Activated CD4-positive, alpha-beta T cell treated with anti-CD3 and anti-CD28 coated beads, Interleukin-2, amount 10 ng/mL, durations not matched to agents 24 days and 14 days (primary cell): ENCODE measurements at regions not wholly inside any gene's neighbourhood (a gene's known extent, or its start where the extent isn't known, plus 50 kb on each side); places are given as distances from the start of the nearest gene placed in this dataset.
"Not testable (repeated sequence)": the region's sequence is repeated elsewhere in the genome, so short reads cannot be mapped to it uniquely, and the experiment has no call there.

ENCODE experiments used
- DNase-seq: peaks from one replicate; pipeline ENCODE4 v3.0.0; 2022
- H3K27ac Mint-ChIP-seq: one replicate; pipeline ENCODE4 v1.8.0; 2022; ENCODE audit warnings: mild to moderate bottlenecking, mixed read lengths
- H3K27me3 Mint-ChIP-seq: one replicate; pipeline ENCODE4 v1.8.0; 2022; ENCODE audit warnings: mixed read lengths
- H3K36me3 Mint-ChIP-seq: one replicate; pipeline ENCODE4 v1.8.0; 2022; ENCODE audit warnings: low read depth, mild to moderate bottlenecking, mixed read lengths
- H3K4me1 Mint-ChIP-seq: one replicate; pipeline ENCODE4 v1.8.0; 2021; ENCODE audit warnings: mixed read lengths
- H3K4me3 Mint-ChIP-seq: one replicate; pipeline ENCODE4 v1.8.0; 2022; ENCODE audit warnings: mild to moderate bottlenecking, moderate library complexity, mixed read lengths
- H3K9me3 Mint-ChIP-seq: one replicate; pipeline ENCODE4 v1.8.0; 2021; ENCODE audit warnings: mixed read lengths
- intact Hi-C: fragments of 100-400 bp; cut with micrococcal nuclease; formaldehyde crosslinking; loops from one replicate; pipeline ENCODE4 v1.15.1; 2023

GRCh38 chr6:144469144-144469575 is 184.0 kb downstream of the UTRN start:
- peaks cover 22% of the 10 kb centered on the region for H3K4me1 Mint-ChIP-seq
- H3K27me3 Mint-ChIP-seq = no peaks in the 10 kb centered on the region
- no peaks in the 10 kb centered on the region for H3K9me3 Mint-ChIP-seq
- peak overlapping the region; percentile 74 for H3K4me3 Mint-ChIP-seq
- DNase-seq = no peak
- H3K27ac Mint-ChIP-seq = peak overlapping the region; percentile 90
- H3K36me3 Mint-ChIP-seq = peaks cover 49% of the 10 kb centered on the region
- intact Hi-C loops = loop anchor here (1.0 to 5.0 kb wide), 5 partner anchors 9 to 1627 kb away; partner anchors contain the start of gene UTRN

DNA sequence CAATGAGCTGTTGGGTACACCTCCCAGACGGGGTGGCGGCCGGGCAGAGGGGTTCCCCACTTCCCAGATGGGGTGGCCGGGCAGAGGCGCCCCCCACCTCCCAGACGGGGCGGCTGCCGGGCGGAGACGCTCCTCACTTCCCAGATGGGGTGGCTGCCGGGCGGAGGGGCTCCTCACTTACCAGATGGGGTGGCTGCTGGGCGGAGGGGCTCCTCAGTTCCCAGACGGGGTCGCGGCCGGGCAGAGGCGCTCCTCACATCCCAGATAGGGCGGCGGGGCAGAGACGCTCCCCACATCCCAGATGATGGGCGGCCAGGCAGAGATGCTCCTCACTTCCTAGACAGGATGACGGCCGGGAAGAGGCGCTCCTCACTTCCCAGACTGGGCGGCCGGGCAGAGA is 185.1 kb downstream of the UTRN start:
- H3K27ac Mint-ChIP-seq, H3K9me3 Mint-ChIP-seq, H3K4me3 Mint-ChIP-seq, intact Hi-C loops, H3K27me3 Mint-ChIP-seq, DNase-seq: not testable (repeated sequence)
- H3K36me3 Mint-ChIP-seq = peaks cover 49% of the 10 kb centered on the region
- peaks cover 25% of the 10 kb centered on the region for H3K4me1 Mint-ChIP-seq

DNA sequence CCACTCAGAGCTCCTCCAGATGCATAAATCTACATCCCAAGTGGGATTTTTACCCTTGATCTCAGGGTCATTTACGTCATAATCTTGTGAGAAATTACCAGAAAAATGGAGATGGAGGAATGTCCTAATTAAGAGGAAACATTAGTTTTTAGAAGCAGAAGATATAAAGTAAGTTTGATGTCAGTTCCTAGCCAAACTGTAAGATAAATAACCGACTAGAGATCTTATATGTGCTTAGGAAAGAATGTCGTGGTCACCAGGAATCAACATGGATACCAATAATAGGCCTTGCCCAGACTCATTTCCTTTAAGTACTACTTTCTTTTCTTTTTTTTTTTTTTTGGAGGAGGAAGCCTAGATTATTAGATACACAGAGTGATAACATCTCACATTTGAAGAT is 186.9 kb downstream of the UTRN start:
- Mint-ChIP-seq H3K27me3 (no peaks in the 10 kb centered on the region), H3K27ac (no peak overlapping the region), H3K36me3 (peaks cover 54% of the 10 kb centered on the region), H3K9me3 (no peaks in the 10 kb centered on the region), H3K4me3 (no peak overlapping the region), H3K4me1 (peaks cover 30% of the 10 kb centered on the region)
- intact Hi-C loops = no loop called here
- DNase-seq = no peak

DNA sequence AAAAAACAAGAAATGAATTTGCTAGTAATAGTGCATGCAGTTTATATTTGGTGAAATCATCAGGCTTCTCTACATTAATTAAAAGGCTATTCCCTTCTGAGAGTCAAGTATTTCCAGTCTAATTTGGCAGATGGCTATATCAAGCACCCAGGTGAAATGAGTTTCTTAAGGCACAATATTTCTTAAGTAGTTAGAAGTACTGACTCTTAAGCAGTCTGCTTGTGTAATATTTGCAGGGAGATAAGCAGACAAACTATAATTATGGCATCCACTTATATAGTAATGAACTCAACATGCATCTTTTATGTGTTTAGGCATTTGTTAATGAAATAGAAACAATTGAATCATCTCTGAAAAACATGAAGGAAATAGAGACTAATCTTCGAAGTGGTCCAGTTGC is 189.2 kb downstream of the UTRN start:
- H3K27ac Mint-ChIP-seq = no peak overlapping the region
- no peaks in the 10 kb centered on the region for H3K27me3 Mint-ChIP-seq
- peaks cover 12% of the 10 kb centered on the region for H3K4me1 Mint-ChIP-seq
- H3K9me3 Mint-ChIP-seq = no peaks in the 10 kb centered on the region
- no peak for DNase-seq
- H3K4me3 Mint-ChIP-seq = no peak overlapping the region
- H3K36me3 Mint-ChIP-seq = peaks cover 44% of the 10 kb centered on the region
- intact Hi-C loops = no loop called here

DNA sequence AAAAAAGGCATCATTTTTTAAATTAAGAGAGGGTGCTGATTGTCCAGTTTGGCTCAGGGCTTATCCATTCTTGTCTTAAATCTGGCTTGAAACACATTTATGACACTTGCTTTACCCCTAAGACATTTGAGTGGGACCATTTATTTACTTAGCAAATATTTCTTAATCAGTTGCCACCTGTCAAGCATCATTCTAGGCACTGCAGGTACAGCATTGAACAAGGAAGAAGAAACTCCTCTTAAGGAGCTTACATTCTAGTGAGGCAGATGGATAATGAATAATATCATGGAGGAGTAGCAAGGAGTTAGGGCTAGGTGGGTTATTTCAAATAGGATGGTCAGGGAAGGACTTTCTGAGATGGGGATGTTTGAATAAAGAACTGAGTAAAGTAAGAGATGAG is 189.8 kb downstream of the UTRN start:
- Mint-ChIP-seq H3K4me1 (peaks cover 9% of the 10 kb centered on the region), H3K9me3 (no peaks in the 10 kb centered on the region), H3K36me3 (peaks cover 43% of the 10 kb centered on the region), H3K27ac (no peak overlapping the region), H3K4me3 (no peak overlapping the region), H3K27me3 (no peaks in the 10 kb centered on the region)
- intact Hi-C loops = no loop called here
- no peak for DNase-seq

- no peaks in the 10 kb centered on the region for H3K9me3 Mint-ChIP-seq
- no peaks in the 10 kb centered on the region for H3K27me3 Mint-ChIP-seq
- peaks cover 9% of the 10 kb centered on the region for H3K4me1 Mint-ChIP-seq
- H3K27ac Mint-ChIP-seq = no peak overlapping the region
- DNase-seq = no peak
- H3K4me3 Mint-ChIP-seq = no peak overlapping the region
- intact Hi-C loops = no loop called here
- H3K36me3 Mint-ChIP-seq = peaks cover 46% of the 10 kb centered on the region
These were observed 190.3 kb downstream of the UTRN start for GRCh38 chr6:144475411-144475810.

DNA sequence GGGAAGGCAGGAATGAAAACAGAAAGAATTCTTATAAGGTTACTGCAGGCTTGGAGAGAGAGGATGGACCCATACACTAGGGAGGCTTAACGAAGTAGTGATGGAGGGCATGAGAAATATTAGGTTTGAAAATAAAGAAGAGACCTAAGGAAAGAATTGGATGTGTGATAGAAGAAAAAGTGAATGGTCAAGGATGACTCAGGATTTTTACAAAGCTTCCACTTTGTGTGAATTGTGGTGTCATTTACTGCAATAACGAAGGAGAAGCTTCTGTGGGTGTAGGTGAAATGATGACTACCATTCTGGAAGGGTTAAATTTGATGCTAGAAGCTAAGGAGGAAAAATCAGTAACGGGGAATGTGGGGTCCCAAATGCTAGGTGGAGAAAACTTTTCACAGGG is 191.2 kb downstream of the UTRN start:
- Mint-ChIP-seq H3K4me3 (no peak overlapping the region), H3K27me3 (no peaks in the 10 kb centered on the region), H3K4me1 (peaks cover 9% of the 10 kb centered on the region), H3K9me3 (no peaks in the 10 kb centered on the region), H3K27ac (peak overlapping the region; percentile 39), H3K36me3 (peaks cover 46% of the 10 kb centered on the region)
- DNase-seq = no peak
- intact Hi-C loops = no loop called here

DNA sequence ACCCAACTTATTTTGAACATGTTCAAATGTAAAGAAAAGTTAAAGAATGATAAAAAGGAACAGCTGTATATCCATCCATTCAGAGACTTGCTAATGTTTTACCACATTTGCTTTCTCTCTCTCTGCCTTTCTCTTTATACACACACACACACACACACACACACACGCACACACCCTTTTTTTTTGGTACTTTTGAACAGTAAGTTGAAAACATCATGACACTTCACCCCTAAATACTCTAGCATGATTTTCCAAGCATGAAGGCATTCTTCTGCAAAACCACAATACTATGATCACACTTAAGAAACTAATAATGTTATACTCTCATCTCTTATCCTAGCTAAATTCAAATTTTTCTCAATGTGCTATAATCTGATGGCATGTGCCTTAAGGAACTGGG is 192.3 kb downstream of the UTRN start:
- no peak overlapping the region for H3K4me3 Mint-ChIP-seq
- peaks cover 11% of the 10 kb centered on the region for H3K4me1 Mint-ChIP-seq
- peaks cover 39% of the 10 kb centered on the region for H3K36me3 Mint-ChIP-seq
- intact Hi-C loops = no loop called here
- H3K9me3 Mint-ChIP-seq = no peaks in the 10 kb centered on the region
- DNase-seq = no peak
- no peaks in the 10 kb centered on the region for H3K27me3 Mint-ChIP-seq
- no peak overlapping the region for H3K27ac Mint-ChIP-seq

- peaks cover 41% of the 10 kb centered on the region for H3K36me3 Mint-ChIP-seq
- no peak overlapping the region for H3K4me3 Mint-ChIP-seq
- no peak overlapping the region for H3K27ac Mint-ChIP-seq
- H3K9me3 Mint-ChIP-seq = no peaks in the 10 kb centered on the region
- no peaks in the 10 kb centered on the region for H3K27me3 Mint-ChIP-seq
- H3K4me1 Mint-ChIP-seq = peaks cover 15% of the 10 kb centered on the region
- intact Hi-C loops = no loop called here
- DNase-seq = no peak
These were observed 192.7 kb downstream of the UTRN start for GRCh38 chr6:144477856-144478255.

- Mint-ChIP-seq H3K27me3 (no peaks in the 10 kb centered on the region), H3K4me3 (no peak overlapping the region), H3K4me1 (peaks cover 18% of the 10 kb centered on the region), H3K9me3 (no peaks in the 10 kb centered on the region), H3K36me3 (peaks cover 41% of the 10 kb centered on the region), H3K27ac (no peak overlapping the region)
- no peak for DNase-seq
- intact Hi-C loops = no loop called here
These were observed 193.3 kb downstream of the UTRN start for GRCh38 chr6:144478483-144478882.

DNA sequence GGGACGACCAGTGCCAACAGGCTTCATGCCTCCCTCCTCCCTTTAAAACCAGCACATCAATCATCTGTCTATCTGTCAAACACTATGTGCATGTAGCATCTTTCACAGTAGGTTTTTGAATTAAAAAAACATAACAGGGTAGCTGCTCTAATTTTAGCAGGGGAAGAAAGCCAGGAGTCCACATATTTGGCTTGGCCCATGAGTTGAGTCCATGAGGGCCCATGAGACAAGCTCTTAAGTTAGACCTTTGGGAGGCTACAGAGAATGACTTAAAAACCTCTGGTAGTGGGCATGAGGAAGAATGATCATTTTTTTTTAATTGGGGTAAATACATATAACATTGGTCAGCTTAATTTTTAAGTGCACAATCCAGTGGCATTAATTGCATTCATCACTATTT is 194.9 kb downstream of the UTRN start:
- no peak overlapping the region for H3K4me3 Mint-ChIP-seq
- H3K27ac Mint-ChIP-seq = no peak overlapping the region
- H3K27me3 Mint-ChIP-seq = no peaks in the 10 kb centered on the region
- H3K9me3 Mint-ChIP-seq = no peaks in the 10 kb centered on the region
- H3K4me1 Mint-ChIP-seq = peaks cover 17% of the 10 kb centered on the region
- intact Hi-C loops = loop anchor here (5.0 kb wide), 2 partner anchors 128 to 193 kb away; partner anchors contain the start of gene UTRN
- DNase-seq = no peak
- peaks cover 33% of the 10 kb centered on the region for H3K36me3 Mint-ChIP-seq

DNA sequence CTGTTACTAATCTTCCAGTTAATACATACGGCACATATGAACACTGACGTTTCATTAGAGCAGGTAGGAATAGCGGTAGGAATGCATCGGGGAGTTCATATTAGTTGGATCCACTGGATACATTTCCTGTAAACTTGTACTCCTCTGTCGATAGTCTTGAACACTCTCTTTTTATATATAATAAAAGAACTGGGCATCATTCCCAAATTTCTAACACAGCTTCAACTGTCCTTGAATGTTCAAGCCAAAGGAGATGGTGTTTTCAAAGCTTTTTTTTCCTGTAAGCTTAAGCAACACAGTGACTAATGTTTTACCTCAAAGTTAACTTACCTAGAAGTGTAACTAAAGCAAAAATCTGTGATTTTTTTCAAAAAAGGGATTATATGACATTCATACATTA is 195.3 kb downstream of the UTRN start:
- Mint-ChIP-seq H3K4me3 (no peak overlapping the region), H3K27me3 (no peaks in the 10 kb centered on the region), H3K9me3 (no peaks in the 10 kb centered on the region), H3K36me3 (peaks cover 32% of the 10 kb centered on the region), H3K27ac (no peak overlapping the region), H3K4me1 (peaks cover 14% of the 10 kb centered on the region)
- intact Hi-C loops = loop anchor here (5.0 kb wide), 2 partner anchors 128 to 193 kb away; partner anchors contain the start of gene UTRN
- DNase-seq = no peak

GRCh38 chr6:144481527-144481926 is 196.4 kb downstream of the UTRN start:
- Mint-ChIP-seq H3K27me3 (no peaks in the 10 kb centered on the region), H3K4me1 (peaks cover 9% of the 10 kb centered on the region), H3K4me3 (no peak overlapping the region), H3K9me3 (no peaks in the 10 kb centered on the region), H3K36me3 (peaks cover 34% of the 10 kb centered on the region), H3K27ac (no peak overlapping the region)
- intact Hi-C loops = loop anchor here (5.0 kb wide), 2 partner anchors 129 to 194 kb away; partner anchors contain the start of gene UTRN
- DNase-seq = no peak

- Mint-ChIP-seq H3K4me3 (no peak overlapping the region), H3K36me3 (peaks cover 29% of the 10 kb centered on the region), H3K4me1 (peaks cover 9% of the 10 kb centered on the region), H3K27ac (no peak overlapping the region), H3K9me3 (no peaks in the 10 kb centered on the region), H3K27me3 (no peaks in the 10 kb centered on the region)
- DNase-seq = peak; percentile 89
- intact Hi-C loops = loop anchor here (1.0 to 5.0 kb wide), 5 partner anchors 130 to 377 kb away; partner anchors contain the start of gene UTRN
These were observed 197.0 kb downstream of the UTRN start for GRCh38 chr6:144482142-144482541.

DNA sequence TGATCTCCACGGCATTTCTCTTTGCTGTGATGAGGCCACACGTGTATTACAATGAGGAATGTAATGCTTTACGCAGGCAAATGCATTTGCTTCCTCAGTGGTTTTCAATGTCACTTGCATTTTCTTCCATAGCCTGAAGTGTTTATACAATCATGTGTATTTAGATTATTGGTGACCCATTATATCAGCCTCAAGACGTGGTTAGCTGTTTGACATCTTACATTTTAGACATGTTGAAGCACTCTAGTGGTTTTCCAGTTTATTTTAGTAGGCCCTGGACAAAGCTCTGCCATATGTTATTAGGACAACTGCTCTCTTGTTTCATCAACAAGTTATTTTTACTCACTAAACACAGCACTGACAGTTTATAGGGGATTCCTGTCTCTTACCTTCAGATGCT is 200.4 kb downstream of the UTRN start:
- H3K9me3 Mint-ChIP-seq = no peaks in the 10 kb centered on the region
- peaks cover 9% of the 10 kb centered on the region for H3K4me1 Mint-ChIP-seq
- intact Hi-C loops = no loop called here
- H3K4me3 Mint-ChIP-seq = no peak overlapping the region
- peaks cover 30% of the 10 kb centered on the region for H3K36me3 Mint-ChIP-seq
- H3K27ac Mint-ChIP-seq = no peak overlapping the region
- no peaks in the 10 kb centered on the region for H3K27me3 Mint-ChIP-seq
- no peak for DNase-seq
